SK-N-MC (cell line): ENCODE measurements at regions not wholly inside any gene's neighbourhood (a gene's known extent, or its start where the extent isn't known, plus 50 kb on each side); places are given as distances from the start of the nearest gene placed in this dataset.

ENCODE experiments used
- EZH2 ChIP-seq: fragments of 200-600 bp; sonication (generic); IDR thresholded peaks from one replicate; pipeline ENCODE4 v1.6.1; 2017; ENCODE audit warnings: antibody characterized with exemption
- FOXP2 ChIP-seq: optimal IDR thresholded peaks from 2 replicates; pipeline ENCODE3; 2011; ENCODE audit warnings: mild to moderate bottlenecking, moderate library complexity; ENCODE audit not compliant: insufficient read depth; ENCODE audit errors: extremely low read length, control extremely low read depth
- POLR2AphosphoS5 ChIP-seq: IDR thresholded peaks from 2 replicates; pipeline ENCODE4 v1.6.1; 2012; ENCODE audit warnings: mild to moderate bottlenecking, low read depth, low read length, borderline replicate concordance

DNA sequence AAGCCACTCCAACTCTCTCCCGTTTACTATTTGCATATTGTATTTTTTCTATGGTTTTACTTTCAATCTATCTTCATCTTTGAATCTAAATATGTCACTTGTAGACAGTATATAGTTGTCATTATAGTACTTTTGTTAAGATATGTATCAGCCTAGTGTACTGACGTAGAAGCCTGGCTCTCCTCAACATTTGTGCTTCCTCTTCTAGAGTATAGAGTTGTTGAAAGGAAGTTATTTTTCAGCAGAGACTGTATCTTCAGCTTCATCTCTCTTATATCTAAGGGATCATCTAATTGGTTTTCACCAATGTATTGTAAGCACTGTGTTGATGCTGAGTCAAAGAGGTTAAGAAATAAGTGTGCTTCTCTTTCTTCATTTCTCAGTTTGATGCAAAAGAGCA is 192.8 kb downstream of the LMO4 start:
- TF ChIP-seq POLR2AphosphoS5 (no peak), EZH2 (no peak), FOXP2 (no peak)
